Tibial nerve (tissue), 4 donors: ENCODE measurements at regions not wholly inside any gene's neighbourhood (a gene's known extent, or its start where the extent isn't known, plus 50 kb on each side); places are given as distances from the start of the nearest gene placed in this dataset.

Experiments used
- DNase-seq, 2 donors: peaks; one replicate each; pipeline ENCODE4 v3.0.0-alpha.2; 2019; ENCODE audit warnings: low spot score in 2 of 2
- H3K27ac ChIP-seq, 4 donors: fragments of 200-600 bp; sonication (generic) in 3 of 4; one replicate each; pipeline ENCODE4 v1.5.1; 2017 to 2019; ENCODE audit warnings: mild to moderate bottlenecking in 1 of 4
- H3K27me3 ChIP-seq, 2 donors: fragments of 200-600 bp; sonication (generic) in 1 of 2; one replicate each; pipeline versions ENCODE4 v1.5.1 to v1.6.0; 2017 to 2019
- H3K36me3 ChIP-seq, 3 donors: fragments of 200-600 bp; sonication (generic); one replicate each; pipeline ENCODE4 v1.5.1; 2018 to 2019
- H3K4me1 ChIP-seq, 4 donors: fragments of 200-600 bp; sonication (generic) in 3 of 4; one replicate each; pipeline ENCODE4 v1.5.1; 2017 to 2019
- H3K4me3 ChIP-seq, 4 donors: fragments of 200-600 bp; sonication (generic) in 3 of 4; one replicate each; pipeline ENCODE4 v1.5.1; 2017 to 2019; ENCODE audit warnings: mild to moderate bottlenecking in 1 of 4, moderate library complexity in 1 of 4
- H3K9me3 ChIP-seq, 4 donors: fragments of 200-600 bp; sonication (generic) in 3 of 4; one replicate each; pipeline ENCODE4 v1.5.1; 2017 to 2019
- CTCF ChIP-seq, 5 experiments: fragments of 200-600 bp in 3 of 5; fragments of 450-650 bp in 2 of 5; sonication (generic) in 3 of 5; IDR thresholded peaks; one replicate each; pipeline ENCODE4 v1.5.1; 2016 to 2019; ENCODE audit warnings: antibody characterized with exemption in 5 of 5, mild to moderate bottlenecking in 3 of 5, moderate library complexity in 2 of 5
- EP300 ChIP-seq, 2 donors: sonication (generic); formaldehyde crosslinking; IDR thresholded peaks; one replicate each; pipeline ENCODE4 v1.6.1; 2017; ENCODE audit warnings: antibody characterized with exemption in 2 of 2, mild to moderate bottlenecking in 1 of 2
- POLR2A ChIP-seq, 2 donors: fragments of 450-650 bp; IDR thresholded peaks; one replicate each; pipeline ENCODE4 v1.6.1; 2017; ENCODE audit warnings: antibody characterized with exemption in 2 of 2, mild to moderate bottlenecking in 2 of 2, moderate library complexity in 2 of 2
- WGBS, 2 donors: methylation state at CpG; one replicate each; pipeline ENCODE4 v1.1.5; 2018; 5-methylcytosine and 5-hydroxymethylcytosine counted together

- Histone ChIP-seq H3K36me3 (no peaks in the 10 kb centered on the region), H3K27me3 (no peaks in the 10 kb centered on the region), H3K27ac (no peak overlapping the region), H3K4me1 (no peaks in the 10 kb centered on the region), H3K9me3 (no peaks in the 10 kb centered on the region), H3K4me3 (no peak overlapping the region)
- 34 to 41% methylated on average over 3 of the region's 3 CpGs for WGBS, 2 donors
- TF ChIP-seq CTCF (IDR thresholded peaks at IDR 0.05) = no peak
- TF ChIP-seq POLR2A (IDR thresholded peaks at IDR 0.05) = no peak
- no peak for TF ChIP-seq EP300 (IDR thresholded peaks at IDR 0.05)
- DNase-seq = no peak
Observed at GRCh38 chr14:65962952-65963351, 523.2 kb upstream of the CCDC196 start.

GRCh38 chr14:65964366-65964765, 521.8 kb upstream of the CCDC196 start:
- no peak overlapping the region for H3K4me3 ChIP-seq
- no peaks in the 10 kb centered on the region for H3K36me3 ChIP-seq
- H3K9me3 ChIP-seq = no peaks in the 10 kb centered on the region
- no peaks in the 10 kb centered on the region for H3K27me3 ChIP-seq
- H3K4me1 ChIP-seq = no peaks in the 10 kb centered on the region
- no peak overlapping the region for H3K27ac ChIP-seq
- 36 to 50% methylated on average over 2 of the region's 2 CpGs for WGBS, 2 donors
- TF ChIP-seq CTCF (IDR thresholded peaks at IDR 0.05) (no peak), POLR2A (IDR thresholded peaks at IDR 0.05) (no peak)
- DNase-seq = no peak

GRCh38 chr14:65966188-65966587, 520.0 kb upstream of the CCDC196 start:
- H3K36me3 ChIP-seq = no peaks in the 10 kb centered on the region
- WGBS, 2 donors = 86 to 100% methylated on average over 2 of the region's 2 CpGs
- no peak overlapping the region for H3K27ac ChIP-seq
- DNase-seq = no peak
- H3K9me3 ChIP-seq = no peaks in the 10 kb centered on the region
- H3K4me3 ChIP-seq = no peak overlapping the region
- H3K4me1 ChIP-seq = no peaks in the 10 kb centered on the region
- TF ChIP-seq EP300 (IDR thresholded peaks at IDR 0.05) = no peak
- H3K27me3 ChIP-seq = no peaks in the 10 kb centered on the region

GRCh38 chr14:65972346-65972870, 513.8 kb upstream of the CCDC196 start:
- H3K4me1 ChIP-seq = no peaks in the 10 kb centered on the region
- no peak for TF ChIP-seq EP300 (IDR thresholded peaks at IDR 0.05)
- TF ChIP-seq POLR2A (IDR thresholded peaks at IDR 0.05) = no peak
- no peak for TF ChIP-seq CTCF (IDR thresholded peaks at IDR 0.05)
- 53 to 61% methylated on average over 4 of the region's 4 CpGs for WGBS, 2 donors
- H3K27me3 ChIP-seq = no peaks in the 10 kb centered on the region
- no peak overlapping the region for H3K27ac ChIP-seq
- H3K9me3 ChIP-seq = no peaks in the 10 kb centered on the region
- no peaks in the 10 kb centered on the region for H3K36me3 ChIP-seq
- no peak for DNase-seq
- H3K4me3 ChIP-seq = no peak overlapping the region

- Histone ChIP-seq H3K36me3 (no peaks in the 10 kb centered on the region), H3K27me3 (no peaks in the 10 kb centered on the region), H3K9me3 (no peaks in the 10 kb centered on the region), H3K4me1 (no peaks in the 10 kb centered on the region), H3K4me3 (no peak overlapping the region), H3K27ac (no peak overlapping the region)
- DNase-seq = no peak
- TF ChIP-seq CTCF (IDR thresholded peaks at IDR 0.05) = no peak
- no peak for TF ChIP-seq EP300 (IDR thresholded peaks at IDR 0.05)
- no peak for TF ChIP-seq POLR2A (IDR thresholded peaks at IDR 0.05)
- 65% methylated on average over 3 of the region's 3 CpGs for WGBS, 2 donors
Observed at GRCh38 chr14:65972891-65973290, 513.3 kb upstream of the CCDC196 start.

- no peak overlapping the region for H3K27ac ChIP-seq
- no peak for DNase-seq
- no peaks in the 10 kb centered on the region for H3K36me3 ChIP-seq
- no peaks in the 10 kb centered on the region for H3K4me1 ChIP-seq
- H3K27me3 ChIP-seq = no peaks in the 10 kb centered on the region
- 65 to 67% methylated on average over 3 of the region's 3 CpGs for WGBS, 2 donors
- TF ChIP-seq POLR2A (IDR thresholded peaks at IDR 0.05) (no peak), EP300 (IDR thresholded peaks at IDR 0.05) (no peak), CTCF (IDR thresholded peaks at IDR 0.05) (no peak)
- H3K9me3 ChIP-seq = peaks cover 0 to 13% (median 1%) of the 10 kb centered on the region in 4 donors
- H3K4me3 ChIP-seq = no peak overlapping the region
Observed at GRCh38 chr14:65975865-65976264, 510.3 kb upstream of the CCDC196 start.
